ENCODE measurements at regions not wholly inside any gene's neighbourhood (a gene's known extent, or its start where the extent isn't known, plus 50 kb on each side); places are given as distances from the start of the nearest gene placed in this dataset.

DNA sequence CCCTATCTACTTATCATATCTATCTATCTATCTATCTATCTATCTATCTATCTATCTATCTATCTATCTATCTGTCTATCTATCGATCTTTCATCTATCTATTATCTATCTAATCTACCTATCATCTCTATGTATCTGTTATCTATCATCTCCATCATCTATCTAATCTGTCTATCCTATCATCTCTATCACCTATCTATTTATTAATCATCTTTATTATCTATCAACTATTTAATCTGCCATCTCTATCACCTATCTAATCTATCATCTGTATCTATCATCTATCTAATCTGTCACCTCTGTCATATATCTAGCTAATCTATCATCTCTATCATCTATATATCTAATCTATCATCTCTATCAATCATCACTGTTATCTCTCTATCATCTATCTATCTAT is 736.3 kb downstream of the TYW1 start (continued):
- TF ChIP-seq, protein P1, sequence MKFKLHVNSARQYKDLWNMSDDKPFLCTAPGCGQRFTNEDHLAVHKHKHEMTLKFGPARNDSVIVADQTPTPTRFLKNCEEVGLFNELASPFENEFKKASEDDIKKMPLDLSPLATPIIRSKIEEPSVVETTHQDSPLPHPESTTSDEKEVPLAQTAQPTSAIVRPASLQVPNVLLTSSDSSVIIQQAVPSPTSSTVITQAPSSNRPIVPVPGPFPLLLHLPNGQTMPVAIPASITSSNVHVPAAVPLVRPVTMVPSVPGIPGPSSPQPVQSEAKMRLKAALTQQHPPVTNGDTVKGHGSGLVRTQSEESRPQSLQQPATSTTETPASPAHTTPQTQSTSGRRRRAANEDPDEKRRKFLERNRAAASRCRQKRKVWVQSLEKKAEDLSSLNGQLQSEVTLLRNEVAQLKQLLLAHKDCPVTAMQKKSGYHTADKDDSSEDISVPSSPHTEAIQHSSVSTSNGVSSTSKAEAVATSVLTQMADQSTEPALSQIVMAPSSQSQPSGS (IDR thresholded peaks at IDR 0.05; ENCODE audit: low read length): no peak
- no peak for TF ChIP-seq CEBPB (IDR thresholded peaks at IDR 0.05; ENCODE audit: low read depth, low read length)
- no peak for TF ChIP-seq HDAC2 (IDR thresholded peaks at IDR 0.05; ENCODE audit: borderline replicate concordance in 1 of 2, low read depth in 2 of 2, low read length in 2 of 2)

All from H1 (cell line).